Esophagus squamous epithelium (tissue), 5 donors: ENCODE measurements at regions not wholly inside any gene's neighbourhood (a gene's known extent, or its start where the extent isn't known, plus 50 kb on each side); places are given as distances from the start of the nearest gene placed in this dataset.

Experiments used
- DNase-seq: peaks from one replicate; lab custom pipeline; 2025; lab: John Stamatoyannopoulos, UW
- H3K27ac ChIP-seq, 4 donors: fragments of 200-600 bp; sonication (generic); one replicate each; pipeline ENCODE4 v1.5.1; 2016 to 2019; ENCODE audit warnings: mild to moderate bottlenecking in 1 of 4
- H3K27me3 ChIP-seq, 4 donors: fragments of 200-600 bp; sonication (generic); 1 replicate in 3 of 4; 2 replicates in 1 of 4; pipeline versions ENCODE4 v1.5.1 to v1.6.0; 2017 to 2021; ENCODE audit warnings: antibody characterized with exemption in 1 of 4
- H3K36me3 ChIP-seq, 3 donors: fragments of 200-600 bp; sonication (generic); one replicate each; pipeline ENCODE4 v1.5.1; 2016 to 2019
- H3K4me1 ChIP-seq, 3 donors: fragments of 200-600 bp; sonication (generic); one replicate each; pipeline ENCODE4 v1.5.1; 2017 to 2019
- H3K4me3 ChIP-seq, 4 donors: fragments of 200-600 bp; sonication (generic); 1 replicate in 3 of 4; 2 replicates in 1 of 4; pipeline ENCODE4 v1.5.1; 2016 to 2019; ENCODE audit warnings: mild to moderate bottlenecking in 2 of 4, moderate library complexity in 1 of 4
- H3K9me3 ChIP-seq, 3 donors: fragments of 200-600 bp; sonication (generic); one replicate each; pipeline ENCODE4 v1.5.1; 2016 to 2019
- CTCF ChIP-seq, 6 experiments: fragments of 450-650 bp in 4 of 6; fragments of 200-600 bp in 2 of 6; sonication (generic) in 2 of 6; IDR thresholded peaks; one replicate each; pipeline ENCODE4 v1.5.1; 2016 to 2019; ENCODE audit warnings: antibody characterized with exemption in 6 of 6, mild to moderate bottlenecking in 4 of 6, moderate library complexity in 4 of 6
- POLR2A ChIP-seq, 4 donors: fragments of 450-650 bp; IDR thresholded peaks; one replicate each; pipeline ENCODE4 v1.6.1; 2017; ENCODE audit warnings: antibody characterized with exemption in 4 of 4, mild to moderate bottlenecking in 4 of 4, moderate library complexity in 3 of 4
- WGBS, 2 donors: methylation state at CpG; one replicate each; pipeline ENCODE4 v1.1.5; 2018; 5-methylcytosine and 5-hydroxymethylcytosine counted together
- intact Hi-C: fragments of 100-400 bp; cut with DNase I; formaldehyde crosslinking; loops from one replicate; pipeline ENCODE4 v1.15.0; 2022
- donor health status: DM: yes; HTN: yes; CAD: no.

- H3K4me3 ChIP-seq = no peak overlapping the region
- intact Hi-C loops = no loop called here
- H3K27me3 ChIP-seq = no peaks in the 10 kb centered on the region
- TF ChIP-seq CTCF (IDR thresholded peaks at IDR 0.05) = no peak
- no peak for TF ChIP-seq POLR2A (IDR thresholded peaks at IDR 0.05)
- peaks cover 0 to 5% (median 0%) of the 10 kb centered on the region in 3 donors for H3K9me3 ChIP-seq
- no peaks in the 10 kb centered on the region for H3K36me3 ChIP-seq
- H3K4me1 ChIP-seq = no peaks in the 10 kb centered on the region
- DNase-seq = no peak
- no peak overlapping the region for H3K27ac ChIP-seq
- 34 to 42% methylated on average over 2 of the region's 2 CpGs for WGBS, 2 donors
Observed at GRCh38 chr21:20822666-20823065, 175.5 kb upstream of the NCAM2 start.

- Histone ChIP-seq H3K27me3 (no peaks in the 10 kb centered on the region), H3K4me1 (no peaks in the 10 kb centered on the region), H3K36me3 (no peaks in the 10 kb centered on the region), H3K4me3 (no peak overlapping the region), H3K27ac (no peak overlapping the region), H3K9me3 (no peaks in the 10 kb centered on the region)
- intact Hi-C loops = no loop called here
- no peak for DNase-seq
- TF ChIP-seq CTCF (IDR thresholded peaks at IDR 0.05) (no peak), POLR2A (IDR thresholded peaks at IDR 0.05) (no peak)
- WGBS, 2 donors = 29 to 32% methylated on average over 2 of the region's 2 CpGs
Observed at GRCh38 chr21:20852866-20853265, 145.3 kb upstream of the NCAM2 start.

- intact Hi-C loops = no loop called here
- no peaks in the 10 kb centered on the region for H3K27me3 ChIP-seq
- TF ChIP-seq CTCF (IDR thresholded peaks at IDR 0.05) = no peak
- TF ChIP-seq POLR2A (IDR thresholded peaks at IDR 0.05) = no peak
- no peak for DNase-seq
- no peaks in the 10 kb centered on the region for H3K9me3 ChIP-seq
- 20 to 36% methylated on average over 5 of the region's 5 CpGs for WGBS, 2 donors
- H3K4me3 ChIP-seq = no peak overlapping the region
- no peak overlapping the region for H3K27ac ChIP-seq
- H3K4me1 ChIP-seq = no peaks in the 10 kb centered on the region
- H3K36me3 ChIP-seq = no peaks in the 10 kb centered on the region
Observed at GRCh38 chr21:20856926-20857325, 141.3 kb upstream of the NCAM2 start.

- TF ChIP-seq CTCF (IDR thresholded peaks at IDR 0.05) (no peak), POLR2A (IDR thresholded peaks at IDR 0.05) (no peak)
- intact Hi-C loops = no loop called here
- 24 to 50% methylated on average over 1 of the region's 1 CpG for WGBS, 2 donors
- H3K4me1 ChIP-seq = no peaks in the 10 kb centered on the region
- no peaks in the 10 kb centered on the region for H3K27me3 ChIP-seq
- no peaks in the 10 kb centered on the region for H3K9me3 ChIP-seq
- H3K36me3 ChIP-seq = no peaks in the 10 kb centered on the region
- no peak for DNase-seq
- H3K4me3 ChIP-seq = no peak overlapping the region
- no peak overlapping the region for H3K27ac ChIP-seq
Observed at GRCh38 chr21:20874202-20874601, 124.0 kb upstream of the NCAM2 start.

- no peaks in the 10 kb centered on the region for H3K9me3 ChIP-seq
- H3K4me3 ChIP-seq = no peak overlapping the region
- intact Hi-C loops = no loop called here
- TF ChIP-seq CTCF (IDR thresholded peaks at IDR 0.05) (no peak), POLR2A (IDR thresholded peaks at IDR 0.05) (no peak)
- H3K27me3 ChIP-seq = no peaks in the 10 kb centered on the region
- H3K27ac ChIP-seq = no peak overlapping the region
- H3K36me3 ChIP-seq = no peaks in the 10 kb centered on the region
- DNase-seq = no peak
- H3K4me1 ChIP-seq = no peaks in the 10 kb centered on the region
Observed at GRCh38 chr21:20875742-20876141, 122.5 kb upstream of the NCAM2 start.
